ENCODE measurements at regions not wholly inside any gene's neighbourhood (a gene's known extent, or its start where the extent isn't known, plus 50 kb on each side); places are given as distances from the start of the nearest gene placed in this dataset.
"Not testable (repeated sequence)": the region's sequence is repeated elsewhere in the genome, so short reads cannot be mapped to it uniquely, and the experiment has no call there.

DNA sequence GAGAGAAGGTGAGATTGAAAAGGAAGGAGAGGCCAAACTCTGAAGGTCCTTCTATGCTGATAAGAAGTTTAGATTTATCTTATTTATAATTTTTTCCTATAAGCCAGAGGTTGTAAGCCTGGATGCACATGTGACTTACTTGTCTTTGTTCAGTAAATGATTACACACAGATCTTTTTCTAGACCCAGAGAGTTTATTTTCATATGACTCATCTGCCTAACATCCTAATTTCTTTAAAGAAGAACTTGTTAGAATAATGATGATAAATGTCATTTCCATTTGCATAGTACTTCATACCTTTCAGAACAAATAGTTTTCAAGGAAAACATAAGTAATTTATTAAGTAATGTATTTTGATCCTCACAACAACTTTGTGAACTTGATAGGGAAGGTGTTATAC is 434.8 kb upstream of the DPH6 start:
- DNase-seq (ENCODE audit: low read depth in 2 of 2) = no peak

GRCh38 chr15:35986191-35986721 is 440.3 kb upstream of the DPH6 start:
- DNase-seq (ENCODE audit: low read depth in 2 of 2) = no peak

- no peak for DNase-seq (ENCODE audit: low read depth in 2 of 2)
Observed at GRCh38 chr15:35987056-35987455, 441.1 kb upstream of the DPH6 start.

GRCh38 chr15:35991386-35991785 is 445.4 kb upstream of the DPH6 start:
- no peak for DNase-seq (ENCODE audit: low read depth in 2 of 2)

DNA sequence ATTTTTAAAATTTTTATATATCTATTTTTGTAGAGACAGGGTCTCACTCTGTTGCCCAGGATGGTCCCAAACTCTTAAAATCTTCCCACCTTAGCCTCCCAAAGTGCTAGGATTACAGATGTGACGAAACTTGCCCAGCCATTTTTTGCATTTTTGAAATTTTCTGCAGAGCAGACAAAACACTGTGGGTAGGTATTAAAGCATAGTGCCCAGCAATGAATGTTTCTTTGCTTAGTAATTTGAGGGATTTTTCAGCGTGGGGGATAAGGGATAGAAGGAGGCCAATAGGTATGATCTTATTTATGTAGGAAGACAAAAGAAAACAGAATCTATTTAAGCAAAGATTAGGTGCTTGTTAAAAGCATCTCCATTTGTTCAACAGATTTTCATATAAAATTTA is 446.8 kb upstream of the DPH6 start:
- DNase-seq (ENCODE audit: low read depth in 2 of 2) = no peak

GRCh38 chr15:35993196-35993595 is 447.2 kb upstream of the DPH6 start:
- no peak for DNase-seq (ENCODE audit: low read depth in 2 of 2)

- no peak for DNase-seq (ENCODE audit: low read depth in 2 of 2)
Observed at GRCh38 chr15:35994876-35995275, 448.9 kb upstream of the DPH6 start.

DNA sequence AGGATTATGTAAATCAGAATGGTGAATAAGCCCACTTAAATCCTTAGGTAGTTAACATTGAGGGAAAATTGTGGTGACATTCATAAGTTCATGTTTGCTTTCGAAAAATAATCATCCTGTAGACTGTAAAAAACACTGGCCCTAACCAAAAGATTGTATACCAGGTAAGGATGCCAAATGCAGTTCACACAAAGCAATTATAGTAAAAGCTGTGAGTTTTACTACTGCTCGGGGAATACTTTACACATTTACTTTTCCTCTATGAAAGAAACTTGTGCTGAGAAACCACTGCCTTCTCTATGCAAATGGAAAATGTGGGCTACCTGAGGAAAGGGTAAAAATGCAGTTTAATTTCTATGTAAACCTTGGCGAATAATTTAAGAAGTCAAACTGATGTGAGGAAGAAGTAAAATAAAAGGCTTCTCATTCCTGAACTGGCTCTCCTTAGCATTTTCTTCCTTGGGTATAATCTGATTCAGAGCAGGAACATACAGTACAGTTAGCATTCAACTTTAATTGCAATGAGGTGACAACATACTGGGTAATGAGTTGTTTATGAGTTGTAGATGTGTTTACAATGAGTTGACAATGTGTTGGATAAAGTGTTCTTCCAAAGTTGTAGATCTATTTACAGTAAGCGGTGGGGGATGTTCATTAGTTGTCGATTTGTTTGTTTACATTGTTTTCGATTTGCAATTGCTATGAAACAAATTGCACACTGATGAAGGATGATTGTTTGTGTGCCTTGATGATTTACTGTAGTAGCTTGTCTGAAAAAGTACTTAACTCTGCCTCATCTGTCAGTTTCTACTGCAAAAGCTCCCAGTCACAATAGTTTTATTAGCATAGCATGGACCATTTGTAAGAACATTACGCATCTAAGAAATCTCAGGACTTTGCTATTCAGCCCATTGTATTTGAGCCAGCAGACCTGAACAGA is 453.0 kb upstream of the DPH6 start:
- DNase-seq (ENCODE audit: low read depth in 2 of 2) = no peak

- DNase-seq (ENCODE audit: low read depth in 2 of 2) = no peak
Observed at GRCh38 chr15:36004891-36005490, 459.0 kb upstream of the DPH6 start.

- no peak for DNase-seq (ENCODE audit: low read depth in 2 of 2)
Observed at GRCh38 chr15:36005542-36005941, 459.6 kb upstream of the DPH6 start.

DNA sequence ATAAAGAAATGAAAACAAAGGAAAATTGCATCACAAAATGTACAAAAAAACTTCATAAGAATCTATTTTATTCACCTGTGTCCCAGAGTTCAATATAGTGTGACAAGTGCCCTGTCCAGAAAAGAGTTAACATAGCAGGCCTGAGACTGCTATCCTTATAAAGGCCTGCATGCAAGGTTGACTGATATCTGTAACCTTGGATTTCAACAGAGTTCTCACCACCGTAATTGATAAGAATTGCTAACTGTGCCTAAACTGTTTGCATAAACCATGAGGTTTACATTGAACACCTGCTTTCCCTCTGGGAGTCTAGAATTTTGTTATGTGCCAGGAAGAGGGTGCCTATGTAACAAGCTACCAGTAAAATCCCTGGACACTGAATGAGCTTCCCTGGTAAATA is 461.7 kb upstream of the DPH6 start:
- no peak for DNase-seq (ENCODE audit: low read depth in 2 of 2)

DNA sequence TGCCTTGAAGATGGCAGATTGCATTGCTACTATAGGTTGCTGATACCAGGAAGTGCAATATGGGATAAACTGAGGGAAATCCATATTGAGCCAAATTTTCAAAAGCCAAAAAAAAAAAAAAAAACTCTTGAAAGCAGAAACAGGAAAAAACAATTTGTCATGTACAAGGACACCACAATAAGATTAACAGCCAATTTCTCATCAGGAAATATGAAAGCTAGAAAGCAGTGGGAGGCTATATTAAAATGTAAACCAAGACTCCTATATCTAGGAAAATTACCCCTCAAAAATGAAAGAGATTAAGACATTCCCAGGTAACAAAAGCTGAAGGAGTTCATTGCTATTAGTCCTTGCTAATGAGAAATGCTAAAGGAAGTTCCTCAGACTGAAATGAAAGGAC is 462.8 kb upstream of the DPH6 start:
- no peak for DNase-seq (ENCODE audit: low read depth in 2 of 2)

- DNase-seq (ENCODE audit: low read depth in 2 of 2) = no peak
Observed at GRCh38 chr15:36024031-36024688, 478.2 kb upstream of the DPH6 start.

DNA sequence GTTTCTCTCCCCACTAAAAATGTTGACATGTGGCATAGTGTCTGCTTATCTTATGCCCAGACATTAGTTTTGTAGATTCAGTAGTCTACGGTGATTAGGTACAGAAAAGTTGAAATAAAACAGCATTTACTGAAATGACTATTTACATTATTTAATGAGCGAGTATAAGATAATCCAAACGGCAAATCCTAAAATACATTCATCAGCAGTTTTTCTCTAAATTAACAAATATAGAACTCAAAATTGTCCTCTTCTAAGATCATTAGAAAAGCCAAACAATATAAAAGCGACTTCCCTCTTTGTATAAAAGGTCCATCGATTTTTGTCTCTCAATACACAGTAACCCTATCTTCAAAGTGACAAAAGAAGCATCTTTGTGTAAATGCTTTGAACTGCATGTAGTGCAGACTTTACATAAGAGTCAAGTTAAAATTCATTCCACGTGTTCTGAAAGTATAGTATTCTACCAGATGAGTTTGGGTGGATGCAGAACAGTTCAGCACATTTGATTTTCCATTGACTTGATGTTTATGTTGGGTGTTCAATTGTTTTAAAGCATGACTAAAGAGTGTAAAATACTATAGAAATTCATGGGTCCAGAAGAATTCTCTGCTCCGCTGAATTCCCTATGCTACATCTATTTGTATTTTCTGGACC is 480.8 kb upstream of the DPH6 start:
- no peak for DNase-seq (ENCODE audit: low read depth in 2 of 2)

DNA sequence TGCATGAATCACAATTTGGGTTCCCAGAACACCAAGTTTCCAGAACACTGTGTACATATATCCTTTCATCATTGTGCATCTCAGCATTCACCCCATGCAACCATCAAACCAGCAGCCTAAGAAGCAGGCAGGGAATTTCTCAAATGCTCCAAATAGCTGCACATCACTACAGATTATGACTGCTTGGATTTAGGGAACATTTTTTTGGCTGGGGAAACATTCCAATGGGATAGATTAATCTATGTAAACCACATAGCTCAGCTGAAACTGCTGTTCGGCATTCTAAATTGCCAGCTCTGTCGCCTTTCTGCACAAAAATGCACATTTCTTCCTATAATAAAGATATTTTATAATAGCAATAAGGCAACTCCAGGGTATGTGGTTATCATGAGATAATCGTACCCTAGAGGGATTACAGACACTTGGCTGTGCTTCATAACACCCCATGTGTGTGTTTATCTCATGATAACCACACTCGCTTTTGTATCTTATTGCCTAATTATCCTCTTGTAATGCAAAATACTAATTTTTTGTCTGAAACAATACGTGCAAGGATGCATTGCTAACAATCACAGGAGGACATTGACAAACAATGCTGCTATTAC is 483.7 kb upstream of the DPH6 start:
- DNase-seq (ENCODE audit: low read depth in 2 of 2) = no peak

- DNase-seq (ENCODE audit: low read depth in 2 of 2) = no peak
Observed at GRCh38 chr15:36039996-36040572, 494.1 kb upstream of the DPH6 start.

GRCh38 chr15:36047018-36047716 is 501.2 kb upstream of the DPH6 start:
- not testable (repeated sequence) for DNase-seq (ENCODE audit: low read depth in 2 of 2)

DNA sequence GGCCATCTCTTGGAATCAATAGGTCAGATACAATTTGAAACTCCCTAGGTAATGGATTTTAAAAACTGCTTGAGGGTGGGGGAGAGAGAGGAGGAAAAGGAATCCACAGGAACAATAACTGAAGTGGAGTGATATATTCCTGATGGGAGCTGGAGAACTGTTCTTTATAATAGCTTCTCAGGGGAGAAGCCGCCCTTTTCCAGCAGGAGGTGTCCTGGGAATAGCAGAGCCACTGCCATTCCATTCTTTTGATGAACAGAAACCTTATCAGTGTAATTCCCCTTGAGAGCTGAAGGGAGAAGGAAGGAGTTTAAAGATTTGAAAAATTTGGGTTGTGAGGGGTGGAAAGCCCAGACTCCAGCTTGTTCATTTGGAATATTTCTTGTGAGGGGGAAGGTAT is 504.9 kb upstream of the DPH6 start:
- DNase-seq (ENCODE audit: low read depth in 2 of 2) = no peak

GRCh38 chr15:36052641-36053040 is 506.7 kb upstream of the DPH6 start:
- DNase-seq (ENCODE audit: low read depth in 2 of 2) = not testable (repeated sequence)

DNA sequence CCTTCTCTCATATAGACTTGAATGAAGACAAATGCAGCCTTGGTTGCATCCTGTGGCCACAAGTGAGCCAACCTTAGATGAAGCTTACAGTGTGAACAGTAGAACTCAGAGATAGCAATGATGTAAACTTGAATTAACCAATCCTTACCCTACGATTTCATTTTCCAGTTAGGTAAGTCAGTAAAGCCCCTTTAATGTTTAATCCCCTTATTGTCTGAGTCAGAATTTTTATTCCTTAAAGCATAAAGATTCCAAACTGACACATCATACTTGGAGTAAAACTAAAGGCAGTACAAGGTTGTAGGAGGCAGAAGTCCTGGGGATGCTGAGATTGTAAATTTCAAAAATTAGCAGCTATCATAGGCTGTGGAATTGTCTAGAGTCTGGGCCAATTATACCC is 507.8 kb upstream of the DPH6 start:
- no peak for DNase-seq (ENCODE audit: low read depth in 2 of 2)

GRCh38 chr15:36059596-36059995 is 513.6 kb upstream of the DPH6 start:
- DNase-seq (ENCODE audit: low read depth in 2 of 2) = no peak
